ENCODE measurements at regions not wholly inside any gene's neighbourhood (a gene's known extent, or its start where the extent isn't known, plus 50 kb on each side); places are given as distances from the start of the nearest gene placed in this dataset.
"Not testable (repeated sequence)": the region's sequence is repeated elsewhere in the genome, so short reads cannot be mapped to it uniquely, and the experiment has no call there.

- TF ChIP-seq, protein P1, sequence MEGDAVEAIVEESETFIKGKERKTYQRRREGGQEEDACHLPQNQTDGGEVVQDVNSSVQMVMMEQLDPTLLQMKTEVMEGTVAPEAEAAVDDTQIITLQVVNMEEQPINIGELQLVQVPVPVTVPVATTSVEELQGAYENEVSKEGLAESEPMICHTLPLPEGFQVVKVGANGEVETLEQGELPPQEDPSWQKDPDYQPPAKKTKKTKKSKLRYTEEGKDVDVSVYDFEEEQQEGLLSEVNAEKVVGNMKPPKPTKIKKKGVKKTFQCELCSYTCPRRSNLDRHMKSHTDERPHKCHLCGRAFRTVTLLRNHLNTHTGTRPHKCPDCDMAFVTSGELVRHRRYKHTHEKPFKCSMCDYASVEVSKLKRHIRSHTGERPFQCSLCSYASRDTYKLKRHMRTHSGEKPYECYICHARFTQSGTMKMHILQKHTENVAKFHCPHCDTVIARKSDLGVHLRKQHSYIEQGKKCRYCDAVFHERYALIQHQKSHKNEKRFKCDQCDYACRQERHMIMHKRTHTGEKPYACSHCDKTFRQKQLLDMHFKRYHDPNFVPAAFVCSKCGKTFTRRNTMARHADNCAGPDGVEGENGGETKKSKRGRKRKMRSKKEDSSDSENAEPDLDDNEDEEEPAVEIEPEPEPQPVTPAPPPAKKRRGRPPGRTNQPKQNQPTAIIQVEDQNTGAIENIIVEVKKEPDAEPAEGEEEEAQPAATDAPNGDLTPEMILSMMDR (IDR thresholded peaks at IDR 0.05): not testable (repeated sequence)
- TF ChIP-seq EP300, POLR2AphosphoS5 (IDR thresholded peaks at IDR 0.05): not testable (repeated sequence)
Observed at GRCh38 chr9:36458430-36458915, 58.4 kb upstream of the RNF38 start.

Measured in stomach (tissue), 4 donors.